CD4-positive, CD25-positive, alpha-beta regulatory T cell (primary cell): ENCODE measurements at regions not wholly inside any gene's neighbourhood (a gene's known extent, or its start where the extent isn't known, plus 50 kb on each side); places are given as distances from the start of the nearest gene placed in this dataset.

Experiments used
- ATAC-seq, 2 donors: fragments of 150-1000 bp; cut with Tn5 transposase; one replicate each; pipeline ENCODE4 v1.10.0; 2021; ENCODE audit warnings: low read depth in 2 of 2, moderate number of reproducible peaks in 2 of 2, moderate library complexity in 1 of 2
- DNase-seq, 3 donors: peaks; one replicate each; pipeline versions ENCODE4 v3.0.0 to v3.0.0-alpha.2; 2012 to 2022; ENCODE audit warnings: mixed read lengths in 1 of 3
- H3K27ac ChIP-seq: one replicate; pipeline ENCODE4 v1.7.0; 2013; ENCODE audit warnings: mild to moderate bottlenecking, low read length; ENCODE audit not compliant: insufficient read depth, poor library complexity, severe bottlenecking
- H3K27me3 ChIP-seq: one replicate; pipeline ENCODE4 v1.7.0; 2013; ENCODE audit warnings: low read length; ENCODE audit not compliant: control insufficient read depth, insufficient read depth
- H3K36me3 ChIP-seq: one replicate; pipeline ENCODE4 v1.7.0; 2013; ENCODE audit warnings: mild to moderate bottlenecking, low read length, moderate library complexity; ENCODE audit not compliant: control insufficient read depth, insufficient read depth
- H3K4me1 ChIP-seq: 2 replicates; pipeline ENCODE4 v1.7.0; 2013; ENCODE audit warnings: mild to moderate bottlenecking, low read length; ENCODE audit not compliant: insufficient read depth, control insufficient read depth, poor library complexity, severe bottlenecking
- H3K4me3 ChIP-seq: one replicate; pipeline ENCODE4 v1.7.0; 2013; ENCODE audit warnings: low read depth, mild to moderate bottlenecking, low read length, moderate library complexity
- H3K9me3 ChIP-seq, 2 experiments: 1 replicate in 1 of 2; 2 replicates in 1 of 2; pipeline ENCODE4 v1.7.0; 2013; ENCODE audit warnings: low read length in 2 of 2, mild to moderate bottlenecking in 1 of 2, moderate library complexity in 1 of 2; ENCODE audit not compliant: control insufficient read depth in 2 of 2
- H3K27ac Mint-ChIP-seq, 3 donors: one replicate each; pipeline ENCODE4 v1.8.0; 2020 to 2022; ENCODE audit warnings: mild to moderate bottlenecking in 3 of 3, mixed read lengths in 3 of 3, moderate library complexity in 2 of 3
- H3K27me3 Mint-ChIP-seq: one replicate; pipeline ENCODE4 v1.8.0; 2022; ENCODE audit warnings: mild to moderate bottlenecking, mixed read lengths
- H3K36me3 Mint-ChIP-seq: one replicate; pipeline ENCODE4 v1.8.0; 2020; ENCODE audit warnings: mixed read lengths
- H3K4me1 Mint-ChIP-seq, 4 donors: one replicate each; pipeline ENCODE4 v1.8.0; 2020 to 2022; ENCODE audit warnings: mixed read lengths in 4 of 4, mild to moderate bottlenecking in 1 of 4
- H3K4me3 Mint-ChIP-seq, 4 donors: one replicate each; pipeline ENCODE4 v1.8.0; 2020 to 2022; ENCODE audit warnings: mild to moderate bottlenecking in 4 of 4, mixed read lengths in 4 of 4, moderate library complexity in 3 of 4
- H3K9me3 Mint-ChIP-seq, 7 donors: one replicate each; pipeline ENCODE4 v1.8.0; 2020 to 2022; ENCODE audit warnings: mixed read lengths in 7 of 7, mild to moderate bottlenecking in 3 of 7, moderate library complexity in 2 of 7

DNA sequence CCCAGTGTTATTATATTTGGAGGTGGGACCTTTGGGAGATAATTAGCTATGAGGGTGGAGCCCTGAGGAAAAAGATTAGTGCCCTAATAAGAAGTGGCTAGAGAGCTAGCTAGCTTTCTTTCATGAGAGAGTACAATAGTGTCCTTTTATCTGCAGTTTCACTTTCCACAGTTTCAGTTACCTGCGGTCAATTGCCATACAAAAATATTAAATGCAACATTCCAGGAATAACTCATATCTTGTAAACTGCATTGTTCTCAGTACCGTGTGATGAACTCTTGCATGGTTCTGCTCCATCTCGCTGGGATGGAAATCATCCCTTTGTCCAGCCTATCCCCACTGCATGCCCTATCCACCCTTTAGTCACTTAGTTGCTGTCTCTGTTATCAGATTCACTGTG, 201.6 kb downstream of the RWDD3 start:
- H3K4me3 Mint-ChIP-seq: no peak overlapping the region
- no peaks in the 10 kb centered on the region for H3K36me3 Mint-ChIP-seq
- H3K4me1 ChIP-seq: no peaks in the 10 kb centered on the region
- ATAC-seq (no peak), DNase-seq (no peak)
- peaks cover 0 to 9% (median 2%) of the 10 kb centered on the region in 7 donors for H3K9me3 Mint-ChIP-seq
- H3K4me1 Mint-ChIP-seq: no peaks in the 10 kb centered on the region
- no peaks in the 10 kb centered on the region for H3K27me3 Mint-ChIP-seq
- H3K4me3 ChIP-seq: no peak overlapping the region
- no peaks in the 10 kb centered on the region for H3K36me3 ChIP-seq
- no peak overlapping the region for H3K27ac Mint-ChIP-seq
- no peaks in the 10 kb centered on the region for H3K9me3 ChIP-seq
- H3K27ac ChIP-seq: no peak overlapping the region
- no peaks in the 10 kb centered on the region for H3K27me3 ChIP-seq

DNA sequence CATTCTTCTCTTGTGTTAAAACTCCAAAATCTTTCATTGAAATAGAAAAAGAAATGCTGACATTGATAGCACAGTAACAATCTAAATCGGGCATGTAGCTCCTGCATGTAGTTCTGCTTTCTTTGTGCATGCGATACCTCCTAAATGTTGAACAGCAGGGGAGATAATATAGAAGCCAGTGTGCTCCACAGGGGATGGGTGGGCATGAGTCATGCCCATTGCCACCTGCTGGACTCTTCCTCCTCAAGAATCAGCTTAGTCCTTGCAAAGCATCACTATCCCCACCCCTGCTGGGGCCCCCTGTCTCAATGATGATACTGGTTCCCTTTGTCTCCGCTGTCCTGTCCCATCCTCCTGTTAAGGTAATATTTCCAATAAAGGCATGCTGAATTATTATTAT, 203.0 kb downstream of the RWDD3 start:
- Histone ChIP-seq H3K4me1 (no peaks in the 10 kb centered on the region), H3K9me3 (no peaks in the 10 kb centered on the region), H3K4me3 (no peak overlapping the region), H3K27me3 (no peaks in the 10 kb centered on the region), H3K27ac (no peak overlapping the region), H3K36me3 (no peaks in the 10 kb centered on the region)
- no peak overlapping the region for H3K4me3 Mint-ChIP-seq
- DNase-seq: no peak
- ATAC-seq: no peak
- no peaks in the 10 kb centered on the region for H3K27me3 Mint-ChIP-seq
- H3K27ac Mint-ChIP-seq: no peak overlapping the region
- H3K4me1 Mint-ChIP-seq: no peaks in the 10 kb centered on the region
- H3K9me3 Mint-ChIP-seq: peaks cover 1 to 7% (median 6%) of the 10 kb centered on the region in 7 donors
- H3K36me3 Mint-ChIP-seq: no peaks in the 10 kb centered on the region

DNA sequence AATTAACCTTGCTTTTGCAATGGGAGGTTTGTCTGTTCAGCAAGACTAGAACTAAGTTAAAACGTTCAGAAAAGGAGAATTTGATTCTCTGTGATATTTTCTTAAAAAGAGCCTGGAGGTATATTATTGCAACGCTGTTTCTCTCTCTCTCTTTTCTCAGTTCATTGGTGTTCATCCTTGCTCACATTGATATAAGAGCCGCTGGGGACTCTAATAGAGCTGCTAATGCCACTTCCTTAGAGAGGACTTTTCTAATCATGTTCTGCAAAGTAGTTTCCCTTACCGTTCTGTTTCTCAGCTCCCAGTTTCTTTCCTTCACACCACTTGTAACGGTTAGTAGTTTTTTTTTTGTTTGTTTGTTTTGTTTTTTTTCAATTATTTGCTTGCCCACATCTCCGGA, 203.8 kb downstream of the RWDD3 start:
- H3K4me3 ChIP-seq: no peak overlapping the region
- H3K9me3 ChIP-seq: no peaks in the 10 kb centered on the region
- no peak overlapping the region for H3K4me3 Mint-ChIP-seq

DNA sequence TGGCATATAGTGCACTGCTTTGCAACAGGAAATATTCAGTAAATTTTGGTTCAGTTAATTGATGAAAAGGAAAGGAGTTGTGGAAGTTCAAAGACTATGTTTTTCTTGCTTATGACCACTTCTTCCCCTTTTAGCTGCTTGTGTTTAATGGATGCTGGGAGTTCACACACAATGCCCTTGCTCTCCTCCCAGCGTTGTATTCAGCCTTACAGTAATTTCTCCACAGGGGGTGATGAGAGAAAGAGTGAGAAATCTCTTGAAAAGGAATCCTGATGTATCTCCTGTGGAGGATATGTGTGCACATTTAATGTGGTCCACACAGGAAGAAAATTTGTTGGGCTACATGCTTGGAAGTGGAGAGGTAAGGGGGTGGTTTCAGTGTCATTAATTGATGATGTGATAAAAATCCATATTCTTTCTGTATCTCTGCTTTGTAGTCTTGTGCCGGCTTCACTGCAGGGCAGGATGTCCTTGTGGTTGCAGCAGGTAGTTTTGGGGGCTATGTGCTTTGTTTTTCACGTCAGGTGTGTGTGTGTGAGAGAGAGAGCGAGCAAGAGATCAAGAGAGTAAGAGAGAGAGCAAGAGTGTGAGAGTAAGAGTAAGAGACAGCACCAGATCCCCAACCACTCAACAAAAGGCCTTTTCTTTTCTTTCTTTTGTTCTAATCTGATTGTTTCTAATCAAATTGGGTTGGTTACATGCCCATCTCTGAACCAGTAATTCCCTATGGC, 204.4 kb downstream of the RWDD3 start:
- no peaks in the 10 kb centered on the region for H3K36me3 ChIP-seq
- ATAC-seq: no peak

More for the DNA sequence above, 203.8 kb downstream of the RWDD3 start:
- DNase-seq: no peak
- H3K27me3 Mint-ChIP-seq: no peaks in the 10 kb centered on the region
- no peaks in the 10 kb centered on the region for H3K4me1 ChIP-seq
- H3K9me3 Mint-ChIP-seq: peaks cover 1 to 7% (median 5%) of the 10 kb centered on the region in 7 donors
- no peak for ATAC-seq
- no peak overlapping the region for H3K27ac ChIP-seq
- H3K36me3 ChIP-seq: no peaks in the 10 kb centered on the region
- no peak overlapping the region for H3K27ac Mint-ChIP-seq
- H3K36me3 Mint-ChIP-seq: no peaks in the 10 kb centered on the region
- H3K27me3 ChIP-seq: no peaks in the 10 kb centered on the region
- H3K4me1 Mint-ChIP-seq: no peaks in the 10 kb centered on the region

DNA sequence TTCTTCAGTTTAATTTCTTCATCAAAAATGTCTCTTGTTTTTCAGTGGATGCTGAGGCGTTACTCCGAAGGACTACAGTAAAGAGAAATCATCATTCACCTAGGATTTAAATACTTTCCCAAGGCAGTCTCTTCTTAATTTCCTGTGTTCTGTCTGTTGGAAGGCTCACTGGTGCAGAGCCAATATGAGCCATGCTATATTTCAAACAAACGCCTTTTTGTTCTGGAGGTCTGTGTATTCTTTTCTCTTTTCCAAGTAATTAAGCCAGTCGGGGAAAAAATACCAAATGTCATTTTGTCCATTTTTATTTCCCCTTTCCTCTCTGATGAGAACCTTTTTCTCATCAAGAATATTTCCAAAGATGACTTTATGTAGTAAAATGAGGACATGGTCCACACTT, 206.5 kb downstream of the RWDD3 start:
- Mint-ChIP-seq H3K4me3 (no peak overlapping the region), H3K4me1 (no peaks in the 10 kb centered on the region), H3K9me3 (peaks cover 0 to 11% (median 0%) of the 10 kb centered on the region in 7 donors), H3K27me3 (no peaks in the 10 kb centered on the region), H3K27ac (no peak overlapping the region), H3K36me3 (no peaks in the 10 kb centered on the region)
- H3K27me3 ChIP-seq: no peaks in the 10 kb centered on the region
- H3K9me3 ChIP-seq: no peaks in the 10 kb centered on the region
- H3K36me3 ChIP-seq: no peaks in the 10 kb centered on the region
- DNase-seq (no peak), ATAC-seq (no peak)
- no peak overlapping the region for H3K4me3 ChIP-seq
- no peak overlapping the region for H3K27ac ChIP-seq
- no peaks in the 10 kb centered on the region for H3K4me1 ChIP-seq

More for the DNA sequence above, 204.4 kb downstream of the RWDD3 start:
- Mint-ChIP-seq H3K27ac (no peak overlapping the region), H3K36me3 (no peaks in the 10 kb centered on the region), H3K27me3 (no peaks in the 10 kb centered on the region), H3K4me3 (no peak overlapping the region), H3K4me1 (no peaks in the 10 kb centered on the region), H3K9me3 (peaks cover 0 to 7% (median 5%) of the 10 kb centered on the region in 7 donors)
- Histone ChIP-seq H3K27ac (no peak overlapping the region), H3K4me3 (no peak overlapping the region), H3K4me1 (no peaks in the 10 kb centered on the region), H3K27me3 (no peaks in the 10 kb centered on the region), H3K9me3 (no peaks in the 10 kb centered on the region)
- no peak for DNase-seq

DNA sequence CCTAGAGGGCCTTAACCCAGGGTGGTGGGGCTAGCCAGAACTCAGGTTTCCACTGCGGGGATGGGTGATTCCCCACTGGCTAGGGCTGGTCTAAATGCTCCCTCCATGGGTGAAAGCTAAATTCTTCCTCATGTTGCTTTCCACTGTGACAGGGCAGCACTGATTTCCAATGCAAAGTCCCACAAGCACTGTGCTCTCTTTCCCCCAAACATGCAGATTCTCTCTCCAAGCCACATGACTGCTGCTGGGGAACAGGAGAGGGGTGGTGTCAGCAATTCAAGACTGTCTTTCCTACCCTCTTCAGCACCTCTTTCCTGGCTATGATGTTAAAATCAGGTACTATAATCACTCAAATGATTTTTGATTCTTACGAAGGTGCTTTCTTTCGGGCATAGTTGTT, 215.5 kb downstream of the RWDD3 start:
- Mint-ChIP-seq H3K9me3 (peaks cover 0 to 7% (median 6%) of the 10 kb centered on the region in 7 donors), H3K4me3 (no peak overlapping the region), H3K4me1 (no peaks in the 10 kb centered on the region), H3K27ac (no peak overlapping the region), H3K36me3 (no peaks in the 10 kb centered on the region), H3K27me3 (no peaks in the 10 kb centered on the region)
- H3K36me3 ChIP-seq: no peaks in the 10 kb centered on the region
- no peaks in the 10 kb centered on the region for H3K27me3 ChIP-seq
- DNase-seq (no peak), ATAC-seq (no peak)
- H3K27ac ChIP-seq: no peak overlapping the region
- no peaks in the 10 kb centered on the region for H3K4me1 ChIP-seq
- no peak overlapping the region for H3K4me3 ChIP-seq
- no peaks in the 10 kb centered on the region for H3K9me3 ChIP-seq

DNA sequence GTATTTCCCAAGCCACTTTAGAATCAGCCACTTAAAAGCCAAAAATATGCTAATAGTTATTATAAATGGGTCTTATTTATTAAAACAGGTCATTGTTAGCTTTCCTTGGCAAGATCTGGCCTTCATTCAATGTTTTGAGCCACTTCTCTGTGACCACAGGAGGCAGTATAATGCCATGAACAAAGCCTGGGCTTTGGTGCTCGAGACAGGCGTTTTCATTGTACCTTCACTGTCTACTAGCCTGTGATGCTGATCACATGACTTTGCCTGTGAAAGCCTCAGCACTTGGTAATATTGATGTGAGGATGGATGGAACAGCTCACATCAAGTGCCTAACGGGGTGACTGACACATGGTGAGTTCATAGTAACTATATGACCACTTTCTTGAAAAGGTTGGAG, 217.0 kb downstream of the RWDD3 start:
- no peaks in the 10 kb centered on the region for H3K9me3 ChIP-seq
- H3K36me3 ChIP-seq: no peaks in the 10 kb centered on the region
- no peak overlapping the region for H3K4me3 ChIP-seq
- Mint-ChIP-seq H3K9me3 (peaks cover 0 to 12% (median 6%) of the 10 kb centered on the region in 7 donors), H3K4me1 (peaks cover 0 to 4% (median 0%) of the 10 kb centered on the region in 4 donors), H3K36me3 (no peaks in the 10 kb centered on the region), H3K27ac (no peak overlapping the region), H3K4me3 (no peak overlapping the region), H3K27me3 (no peaks in the 10 kb centered on the region)
- no peaks in the 10 kb centered on the region for H3K27me3 ChIP-seq
- no peaks in the 10 kb centered on the region for H3K4me1 ChIP-seq
- DNase-seq (no peak), ATAC-seq (no peak)
- H3K27ac ChIP-seq: no peak overlapping the region

DNA sequence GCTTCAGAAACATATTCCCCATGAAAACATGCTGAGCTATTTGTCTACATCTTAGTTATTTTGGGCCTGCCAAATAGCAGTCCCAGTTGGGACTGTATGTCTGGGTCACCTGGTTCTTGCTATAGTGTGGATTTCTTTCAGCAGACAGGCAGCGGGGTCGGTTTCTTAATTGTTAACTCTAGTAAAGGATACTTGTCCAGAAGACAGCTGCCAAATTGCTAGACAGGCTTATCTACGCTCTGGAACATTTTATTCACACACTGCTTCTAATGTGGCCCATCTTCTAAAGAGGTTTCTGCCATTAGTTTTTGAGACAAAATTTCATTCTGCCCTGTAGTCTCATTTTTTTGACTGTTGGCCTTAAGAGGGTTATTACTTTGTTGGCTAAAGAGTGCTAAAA, 217.9 kb downstream of the RWDD3 start:
- Histone ChIP-seq H3K36me3 (no peaks in the 10 kb centered on the region), H3K27me3 (no peaks in the 10 kb centered on the region), H3K27ac (no peak overlapping the region), H3K4me1 (no peaks in the 10 kb centered on the region), H3K9me3 (no peaks in the 10 kb centered on the region), H3K4me3 (no peak overlapping the region)
- Mint-ChIP-seq H3K9me3 (peaks cover 0 to 15% (median 6%) of the 10 kb centered on the region in 7 donors), H3K27me3 (no peaks in the 10 kb centered on the region), H3K4me1 (peaks cover 0 to 4% (median 0%) of the 10 kb centered on the region in 4 donors), H3K27ac (no peak overlapping the region), H3K4me3 (no peak overlapping the region), H3K36me3 (no peaks in the 10 kb centered on the region)
- DNase-seq (no peak), ATAC-seq (no peak)
